ENCODE measurements at regions not wholly inside any gene's neighbourhood (a gene's known extent, or its start where the extent isn't known, plus 50 kb on each side); places are given as distances from the start of the nearest gene placed in this dataset.

- TF ChIP-seq CTCF (IDR thresholded peaks at IDR 0.05) (no peak), ZFX (IDR thresholded peaks at IDR 0.05; ENCODE audit: borderline replicate concordance) (no peak)
Observed at GRCh38 chr21:41622201-41622600, 114.2 kb upstream of the TMPRSS2 start.
